ENCODE measurements at regions not wholly inside any gene's neighbourhood (a gene's known extent, or its start where the extent isn't known, plus 50 kb on each side); places are given as distances from the start of the nearest gene placed in this dataset.
"Not testable (repeated sequence)": the region's sequence is repeated elsewhere in the genome, so short reads cannot be mapped to it uniquely, and the experiment has no call there.

GRCh38 chr1:4121834-4122512 is 221.9 kb upstream of the C1orf174 start:
- no peak for DNase-seq

- no peak for DNase-seq
Observed at GRCh38 chr1:4122513-4123160, 222.6 kb upstream of the C1orf174 start.

GRCh38 chr1:4124631-4125145 is 224.6 kb upstream of the C1orf174 start:
- DNase-seq = no peak

- DNase-seq = no peak
Observed at GRCh38 chr1:4126251-4126650, 226.2 kb upstream of the C1orf174 start.

- DNase-seq = no peak
Observed at GRCh38 chr1:4126731-4127591, 226.9 kb upstream of the C1orf174 start.

- DNase-seq = no peak
Observed at GRCh38 chr1:4127592-4128140, 227.6 kb upstream of the C1orf174 start.

GRCh38 chr1:4128616-4129015 is 228.5 kb upstream of the C1orf174 start:
- DNase-seq = no peak

GRCh38 chr1:4129693-4130092 is 229.6 kb upstream of the C1orf174 start:
- no peak for DNase-seq

- no peak for DNase-seq
Observed at GRCh38 chr1:4130096-4130495, 230.0 kb upstream of the C1orf174 start.

GRCh38 chr1:4131734-4132133 is 231.7 kb upstream of the C1orf174 start:
- no peak for DNase-seq

- no peak for DNase-seq
Observed at GRCh38 chr1:4132352-4133296, 232.6 kb upstream of the C1orf174 start.

GRCh38 chr1:4133297-4133938 is 233.3 kb upstream of the C1orf174 start:
- DNase-seq = no peak

GRCh38 chr1:4133939-4134321 is 233.9 kb upstream of the C1orf174 start:
- no peak for DNase-seq

GRCh38 chr1:4135853-4136252 is 235.8 kb upstream of the C1orf174 start:
- not testable (repeated sequence) for DNase-seq

- no peak for DNase-seq
Observed at GRCh38 chr1:4137621-4138415, 237.7 kb upstream of the C1orf174 start.

- DNase-seq = no peak
Observed at GRCh38 chr1:4139646-4140045, 239.6 kb upstream of the C1orf174 start.

GRCh38 chr1:4140241-4140640 is 240.2 kb upstream of the C1orf174 start:
- DNase-seq = no peak

GRCh38 chr1:4140821-4141220 is 240.7 kb upstream of the C1orf174 start:
- no peak for DNase-seq

- no peak for DNase-seq
Observed at GRCh38 chr1:4144349-4144971, 244.4 kb upstream of the C1orf174 start.

- no peak for DNase-seq
Observed at GRCh38 chr1:4146101-4146500, 246.0 kb upstream of the C1orf174 start.
